HG02642 (cell line): ENCODE measurements at regions not wholly inside any gene's neighbourhood (a gene's known extent, or its start where the extent isn't known, plus 50 kb on each side); places are given as distances from the start of the nearest gene placed in this dataset.
"Not testable (repeated sequence)": the region's sequence is repeated elsewhere in the genome, so short reads cannot be mapped to it uniquely, and the experiment has no call there.

Experiments
- ATAC-seq: cut with Tn5 transposase; IDR thresholded peaks from one replicate; pipeline ENCODE4 v1.9.1; 2021; ENCODE audit warnings: mild to moderate bottlenecking; ENCODE audit not compliant: unreplicated experiment, poor library complexity

- no peak for ATAC-seq
Measured at GRCh38 chr3:27661797-27662196, 60.3 kb downstream of the EOMES start.

GRCh38 chr3:27659279-27660021 is 62.7 kb downstream of the EOMES start:
- peak; percentile 82 for ATAC-seq

- ATAC-seq, result no peak
Measured at GRCh38 chr3:27658741-27659140, 63.4 kb downstream of the EOMES start.

- ATAC-seq, result no peak
Measured at GRCh38 chr3:27657871-27658270, 64.3 kb downstream of the EOMES start.

GRCh38 chr3:27657404-27657803 is 64.7 kb downstream of the EOMES start:
- no peak for ATAC-seq

- no peak for ATAC-seq
Measured at GRCh38 chr3:27656790-27657189, 65.3 kb downstream of the EOMES start.

- no peak for ATAC-seq
Measured at GRCh38 chr3:27655547-27655946, 66.6 kb downstream of the EOMES start.

- ATAC-seq, result no peak
Measured at GRCh38 chr3:27653803-27654558, 68.1 kb downstream of the EOMES start.

- no peak for ATAC-seq
Measured at GRCh38 chr3:27649277-27649676, 72.8 kb downstream of the EOMES start.

GRCh38 chr3:27646896-27647295 is 75.2 kb downstream of the EOMES start:
- ATAC-seq, result no peak

GRCh38 chr3:27644941-27645340 is 77.2 kb downstream of the EOMES start:
- no peak for ATAC-seq

GRCh38 chr3:27643355-27643754 is 78.8 kb downstream of the EOMES start:
- no peak for ATAC-seq

- no peak for ATAC-seq
Measured at GRCh38 chr3:27642796-27643195, 79.3 kb downstream of the EOMES start.

GRCh38 chr3:27641888-27642601 is 80.1 kb downstream of the EOMES start:
- no peak for ATAC-seq

GRCh38 chr3:27641271-27641800 is 80.8 kb downstream of the EOMES start:
- no peak for ATAC-seq

GRCh38 chr3:27639271-27639670 is 82.9 kb downstream of the EOMES start:
- no peak for ATAC-seq

GRCh38 chr3:27638594-27638993 is 83.5 kb downstream of the EOMES start:
- no peak for ATAC-seq

- no peak for ATAC-seq
Measured at GRCh38 chr3:27637346-27637995, 84.7 kb downstream of the EOMES start.

GRCh38 chr3:27635006-27635405 is 87.1 kb downstream of the EOMES start:
- not testable (repeated sequence) for ATAC-seq

GRCh38 chr3:27633224-27633545 is 88.9 kb downstream of the EOMES start:
- ATAC-seq, result peak; percentile 35
